ENCODE measurements at regions not wholly inside any gene's neighbourhood (a gene's known extent, or its start where the extent isn't known, plus 50 kb on each side); places are given as distances from the start of the nearest gene placed in this dataset.

DNA sequence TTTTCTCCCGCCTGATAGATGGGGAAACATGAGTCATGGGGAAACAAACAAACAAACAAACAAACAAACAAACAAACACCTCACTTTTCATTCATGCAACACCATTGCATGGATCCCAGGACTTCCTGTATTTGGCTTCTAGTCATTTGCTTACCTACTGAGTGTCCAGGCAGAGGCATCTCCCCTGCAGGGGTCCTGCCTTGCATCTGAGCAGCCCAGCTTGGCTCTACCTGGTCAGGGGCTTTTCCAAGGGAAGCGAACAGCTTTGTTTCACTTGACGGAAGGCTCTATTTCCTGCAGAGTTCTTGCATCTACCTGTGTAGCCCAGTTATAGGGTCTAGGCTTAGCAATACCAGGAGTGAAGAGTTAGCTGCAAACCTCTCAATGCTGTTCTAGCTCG, 374.2 kb downstream of the GATA3 start:
- no peak for TF ChIP-seq TEAD4 (IDR thresholded peaks at IDR 0.05)
- TF ChIP-seq RAD21 (IDR thresholded peaks at IDR 0.05; ENCODE audit: low read depth): no peak
- TF ChIP-seq, protein P1, sequence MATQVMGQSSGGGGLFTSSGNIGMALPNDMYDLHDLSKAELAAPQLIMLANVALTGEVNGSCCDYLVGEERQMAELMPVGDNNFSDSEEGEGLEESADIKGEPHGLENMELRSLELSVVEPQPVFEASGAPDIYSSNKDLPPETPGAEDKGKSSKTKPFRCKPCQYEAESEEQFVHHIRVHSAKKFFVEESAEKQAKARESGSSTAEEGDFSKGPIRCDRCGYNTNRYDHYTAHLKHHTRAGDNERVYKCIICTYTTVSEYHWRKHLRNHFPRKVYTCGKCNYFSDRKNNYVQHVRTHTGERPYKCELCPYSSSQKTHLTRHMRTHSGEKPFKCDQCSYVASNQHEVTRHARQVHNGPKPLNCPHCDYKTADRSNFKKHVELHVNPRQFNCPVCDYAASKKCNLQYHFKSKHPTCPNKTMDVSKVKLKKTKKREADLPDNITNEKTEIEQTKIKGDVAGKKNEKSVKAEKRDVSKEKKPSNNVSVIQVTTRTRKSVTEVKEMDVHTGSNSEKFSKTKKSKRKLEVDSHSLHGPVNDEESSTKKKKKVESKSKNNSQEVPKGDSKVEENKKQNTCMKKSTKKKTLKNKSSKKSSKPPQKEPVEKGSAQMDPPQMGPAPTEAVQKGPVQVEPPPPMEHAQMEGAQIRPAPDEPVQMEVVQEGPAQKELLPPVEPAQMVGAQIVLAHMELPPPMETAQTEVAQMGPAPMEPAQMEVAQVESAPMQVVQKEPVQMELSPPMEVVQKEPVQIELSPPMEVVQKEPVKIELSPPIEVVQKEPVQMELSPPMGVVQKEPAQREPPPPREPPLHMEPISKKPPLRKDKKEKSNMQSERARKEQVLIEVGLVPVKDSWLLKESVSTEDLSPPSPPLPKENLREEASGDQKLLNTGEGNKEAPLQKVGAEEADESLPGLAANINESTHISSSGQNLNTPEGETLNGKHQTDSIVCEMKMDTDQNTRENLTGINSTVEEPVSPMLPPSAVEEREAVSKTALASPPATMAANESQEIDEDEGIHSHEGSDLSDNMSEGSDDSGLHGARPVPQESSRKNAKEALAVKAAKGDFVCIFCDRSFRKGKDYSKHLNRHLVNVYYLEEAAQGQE (IDR thresholded peaks at IDR 0.05; ENCODE audit: low read depth): no peak
- TF ChIP-seq EP300 (IDR thresholded peaks at IDR 0.05; ENCODE audit: borderline replicate concordance): no peak
- TF ChIP-seq, protein P2, sequence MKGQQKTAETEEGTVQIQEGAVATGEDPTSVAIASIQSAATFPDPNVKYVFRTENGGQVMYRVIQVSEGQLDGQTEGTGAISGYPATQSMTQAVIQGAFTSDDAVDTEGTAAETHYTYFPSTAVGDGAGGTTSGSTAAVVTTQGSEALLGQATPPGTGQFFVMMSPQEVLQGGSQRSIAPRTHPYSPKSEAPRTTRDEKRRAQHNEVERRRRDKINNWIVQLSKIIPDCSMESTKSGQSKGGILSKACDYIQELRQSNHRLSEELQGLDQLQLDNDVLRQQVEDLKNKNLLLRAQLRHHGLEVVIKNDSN (IDR thresholded peaks at IDR 0.05): no peak
- TF ChIP-seq, protein P3, sequence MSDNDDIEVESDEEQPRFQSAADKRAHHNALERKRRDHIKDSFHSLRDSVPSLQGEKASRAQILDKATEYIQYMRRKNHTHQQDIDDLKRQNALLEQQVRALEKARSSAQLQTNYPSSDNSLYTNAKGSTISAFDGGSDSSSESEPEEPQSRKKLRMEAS (IDR thresholded peaks at IDR 0.05): no peak
- TF ChIP-seq EGR1 (IDR thresholded peaks at IDR 0.05): no peak
- TF ChIP-seq TAF1 (IDR thresholded peaks at IDR 0.05; ENCODE audit: low read depth): no peak
- no peak for TF ChIP-seq NFIC (IDR thresholded peaks at IDR 0.05)
- no peak for TF ChIP-seq YY1 (IDR thresholded peaks at IDR 0.05; ENCODE audit: low read depth)
- TF ChIP-seq CREB1 (IDR thresholded peaks at IDR 0.05; ENCODE audit: low read depth): no peak
- TF ChIP-seq TCF12 (IDR thresholded peaks at IDR 0.05; ENCODE audit: low read depth): no peak
- TF ChIP-seq CEBPB (IDR thresholded peaks at IDR 0.05): no peak
- no peak for TF ChIP-seq FOXM1 (IDR thresholded peaks at IDR 0.05; ENCODE audit: borderline replicate concordance, low read depth)
